ENCODE measurements at regions not wholly inside any gene's neighbourhood (a gene's known extent, or its start where the extent isn't known, plus 50 kb on each side); places are given as distances from the start of the nearest gene placed in this dataset.
"Not testable (repeated sequence)": the region's sequence is repeated elsewhere in the genome, so short reads cannot be mapped to it uniquely, and the experiment has no call there.

GRCh38 chr2:7653617-7654016 lies 736.4 kb downstream of the RNF144A start:
- H3K4me3 ChIP-seq (ENCODE audit: low read depth, low read length): no peak overlapping the region
- no peak for DNase-seq (ENCODE audit: low read depth)
- TF ChIP-seq, protein P1, sequence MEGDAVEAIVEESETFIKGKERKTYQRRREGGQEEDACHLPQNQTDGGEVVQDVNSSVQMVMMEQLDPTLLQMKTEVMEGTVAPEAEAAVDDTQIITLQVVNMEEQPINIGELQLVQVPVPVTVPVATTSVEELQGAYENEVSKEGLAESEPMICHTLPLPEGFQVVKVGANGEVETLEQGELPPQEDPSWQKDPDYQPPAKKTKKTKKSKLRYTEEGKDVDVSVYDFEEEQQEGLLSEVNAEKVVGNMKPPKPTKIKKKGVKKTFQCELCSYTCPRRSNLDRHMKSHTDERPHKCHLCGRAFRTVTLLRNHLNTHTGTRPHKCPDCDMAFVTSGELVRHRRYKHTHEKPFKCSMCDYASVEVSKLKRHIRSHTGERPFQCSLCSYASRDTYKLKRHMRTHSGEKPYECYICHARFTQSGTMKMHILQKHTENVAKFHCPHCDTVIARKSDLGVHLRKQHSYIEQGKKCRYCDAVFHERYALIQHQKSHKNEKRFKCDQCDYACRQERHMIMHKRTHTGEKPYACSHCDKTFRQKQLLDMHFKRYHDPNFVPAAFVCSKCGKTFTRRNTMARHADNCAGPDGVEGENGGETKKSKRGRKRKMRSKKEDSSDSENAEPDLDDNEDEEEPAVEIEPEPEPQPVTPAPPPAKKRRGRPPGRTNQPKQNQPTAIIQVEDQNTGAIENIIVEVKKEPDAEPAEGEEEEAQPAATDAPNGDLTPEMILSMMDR (IDR thresholded peaks at IDR 0.05; ENCODE audit: control insufficient read depth, extremely low read depth, insufficient read depth): no peak

- no peak for DNase-seq (ENCODE audit: low read depth)
- H3K4me3 ChIP-seq (ENCODE audit: low read depth, low read length): no peak overlapping the region
- TF ChIP-seq, protein P1 (IDR thresholded peaks at IDR 0.05; ENCODE audit: control insufficient read depth, extremely low read depth, insufficient read depth): no peak
Observed at GRCh38 chr2:7655629-7656028, 738.4 kb downstream of the RNF144A start.

DNA sequence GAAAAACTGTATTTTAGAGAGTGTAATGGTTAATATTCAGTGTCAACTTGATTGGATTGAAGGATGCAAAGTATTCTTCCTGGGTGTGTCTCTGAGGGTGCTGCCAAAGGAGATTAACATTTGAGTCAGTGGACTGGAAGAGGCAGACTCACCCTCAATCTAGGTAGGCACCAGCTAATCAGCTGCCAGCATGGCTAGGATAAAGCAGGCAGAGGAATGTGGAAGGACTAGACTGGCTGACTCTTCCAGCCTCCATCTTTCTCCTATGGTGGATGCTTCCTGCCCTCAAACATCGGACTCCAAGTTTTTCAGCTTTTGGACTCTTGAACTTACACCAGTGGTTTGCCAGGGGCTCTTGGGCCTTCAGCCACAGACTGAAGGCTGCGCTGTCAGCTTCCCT lies 740.3 kb downstream of the RNF144A start:
- not testable (repeated sequence) for H3K4me3 ChIP-seq (ENCODE audit: low read depth, low read length); DNase-seq (ENCODE audit: low read depth)

DNA sequence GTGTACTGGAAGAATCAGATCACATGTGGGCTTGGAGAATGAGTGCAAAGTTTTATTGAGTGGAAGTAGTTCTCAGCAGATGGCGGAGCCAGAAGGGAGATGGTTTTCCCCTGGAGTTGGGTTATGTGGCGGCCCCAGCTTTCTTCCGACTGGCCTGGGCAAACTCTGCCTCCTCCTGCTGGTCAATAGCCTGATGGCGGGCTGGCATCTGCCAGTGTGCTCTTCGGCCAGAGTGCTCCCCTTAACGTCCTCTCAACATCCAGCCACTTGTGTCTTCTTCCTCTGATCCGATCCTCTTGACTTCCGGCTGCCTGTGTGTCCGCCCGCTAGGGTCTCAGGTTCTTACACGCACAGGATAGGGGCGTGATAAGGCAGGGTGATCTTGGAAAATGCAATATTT lies 741.3 kb downstream of the RNF144A start:
- DNase-seq (ENCODE audit: low read depth): no peak
- TF ChIP-seq, protein P1 (IDR thresholded peaks at IDR 0.05; ENCODE audit: control insufficient read depth, extremely low read depth, insufficient read depth): no peak
- no peak overlapping the region for H3K4me3 ChIP-seq (ENCODE audit: low read depth, low read length)

- no peak overlapping the region for H3K4me3 ChIP-seq (ENCODE audit: low read depth, low read length)
- TF ChIP-seq, protein P1 (IDR thresholded peaks at IDR 0.05; ENCODE audit: control insufficient read depth, extremely low read depth, insufficient read depth): no peak
Observed at GRCh38 chr2:7660816-7661215, 743.6 kb downstream of the RNF144A start.

GRCh38 chr2:7661502-7661901 lies 744.3 kb downstream of the RNF144A start:
- TF ChIP-seq, protein P1 (IDR thresholded peaks at IDR 0.05; ENCODE audit: control insufficient read depth, extremely low read depth, insufficient read depth): no peak
- no peak for DNase-seq (ENCODE audit: low read depth)
- no peak overlapping the region for H3K4me3 ChIP-seq (ENCODE audit: low read depth, low read length)

More at GRCh38 chr2:7660816-7661215, 743.6 kb downstream of the RNF144A start:
- DNase-seq (ENCODE audit: low read depth): no peak

DNA sequence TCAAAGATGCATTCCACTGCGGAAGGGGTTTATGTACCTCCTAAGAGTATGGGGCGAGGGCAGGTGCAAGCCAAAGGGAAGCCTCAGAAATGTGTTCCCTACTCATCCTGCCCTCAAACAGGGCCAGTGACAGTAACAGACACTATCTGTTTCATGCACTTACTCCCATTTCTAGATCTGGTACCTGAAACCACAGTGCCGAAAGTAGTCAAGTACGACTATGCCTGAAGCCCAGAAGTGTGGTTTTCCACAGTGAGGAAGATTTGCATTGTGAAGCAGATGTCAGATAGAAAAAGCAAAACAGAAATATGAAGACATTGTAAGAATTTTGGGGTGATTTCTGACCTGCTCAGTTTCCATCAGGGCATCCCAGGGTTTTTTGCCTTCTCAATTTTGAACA lies 748.7 kb downstream of the RNF144A start:
- TF ChIP-seq, protein P1 (IDR thresholded peaks at IDR 0.05; ENCODE audit: control insufficient read depth, extremely low read depth, insufficient read depth): no peak
- no peak overlapping the region for H3K4me3 ChIP-seq (ENCODE audit: low read depth, low read length)

More for the DNA sequence above, 748.7 kb downstream of the RNF144A start:
- DNase-seq (ENCODE audit: low read depth): no peak
